K562 (cell line): ENCODE measurements at regions not wholly inside any gene's neighbourhood (a gene's known extent, or its start where the extent isn't known, plus 50 kb on each side); places are given as distances from the start of the nearest gene placed in this dataset.

Experiments
- ATAC-seq: fragments of 200-7000 bp; cut with Tn5 transposase; 3 replicates; pipeline ENCODE4 v1.9.1; 2020; ENCODE audit warnings: moderate library complexity
- BruUV-seq: library from RNA; stranded (reverse); fragments of 400-500 nt; replicated peaks from 2 replicates; lab custom pipeline; 2021; lab: Mats Ljungman, UMichigan
- CTCF ChIA-PET: fragments of 300-600 bp; formaldehyde crosslinking; extraction: SDS; loops from one replicate; lab custom pipeline; 2021; ENCODE audit warnings: low intra/inter-chr PET ratio; lab: Yijun Ruan, JAX
- POLR2A ChIA-PET: fragments of 300-600, 350-650 bp; sonication (Branson Sonifier 250); formaldehyde crosslinking; extraction: SDS; loops from one replicate; lab custom pipeline; 2021; ENCODE audit warnings: antibody characterized with exemption, inconsistent platforms; lab: Yijun Ruan, JAX
- DNase-seq, 4 experiments: peaks; one replicate each; pipeline versions ENCODE4 v3.0.0 to v3.0.0-alpha.2; 2011 to 2018; ENCODE audit warnings: low spot score in 3 of 4, mixed read lengths in 3 of 4; ENCODE audit errors: extremely low read depth in 1 of 4
- FAIRE-seq: peaks from 2 replicates; lab custom pipeline; 2011; peaks lifted over from hg19 to GRCh38; lab: Jason Lieb, UNC
- H2AFZ ChIP-seq: 2 replicates; pipeline ENCODE4 v1.6.0; 2011; ENCODE audit warnings: low read depth, low read length, control low read depth, inconsistent platforms
- H3K27ac ChIP-seq: fragments of 200-600 bp; 3 replicates; pipeline ENCODE4 v1.8.0; 2011; ENCODE audit warnings: low read depth, mild to moderate bottlenecking, control low read depth, inconsistent platforms, low read length, moderate library complexity, mixed read lengths; ENCODE audit errors: extremely low read depth
- H3K27me3 ChIP-seq, 2 experiments: fragments of 300-600 bp in 1 of 2; 2 replicates in 1 of 2; 3 replicates in 1 of 2; pipeline versions ENCODE4 v1.6.0 to v1.8.0; 2011; ENCODE audit warnings: inconsistent platforms in 2 of 2, low read length in 2 of 2, mild to moderate bottlenecking in 1 of 2, mixed read lengths in 1 of 2, moderate library complexity in 1 of 2; ENCODE audit not compliant: control insufficient read depth in 2 of 2, insufficient read depth in 2 of 2
- H3K36me3 ChIP-seq: fragments of 300-600 bp; 3 replicates; pipeline ENCODE4 v1.8.0; 2011; ENCODE audit warnings: mild to moderate bottlenecking, low read length, inconsistent platforms; ENCODE audit not compliant: control insufficient read depth, insufficient read depth
- H3K4me1 ChIP-seq, 2 experiments: fragments of 200-600 bp in 1 of 2; replicated peaks in 1 of 2; 2 replicates in 1 of 2; 3 replicates in 1 of 2; pipeline versions ENCODE4 v1.5.1 to v1.8.0; 2011; ENCODE audit warnings: inconsistent platforms in 2 of 2, low read length in 2 of 2, mild to moderate bottlenecking in 1 of 2, mixed read lengths in 1 of 2, moderate library complexity in 1 of 2; ENCODE audit not compliant: control insufficient read depth in 2 of 2, insufficient read depth in 2 of 2
- H3K4me2 ChIP-seq: 2 replicates; pipeline ENCODE4 v1.6.1; 2011; ENCODE audit warnings: low read length, control low read depth, inconsistent platforms, mixed read lengths; ENCODE audit not compliant: insufficient read depth
- H3K4me3 ChIP-seq: fragments of 200-600 bp; sonication (generic), shearing (Covaris generic); 2 replicates; pipeline ENCODE4 v1.5.1; 2016; ENCODE audit warnings: control low read depth, inconsistent platforms
- H3K79me2 ChIP-seq: fragments of 200-600 bp; 3 replicates; pipeline ENCODE4 v1.8.0; 2011; ENCODE audit warnings: low read length, inconsistent platforms; ENCODE audit not compliant: control insufficient read depth, insufficient read depth
- H3K9ac ChIP-seq, 2 experiments: 2 replicates each; pipeline versions ENCODE4 v1.6.0 to v1.6.1; 2011; ENCODE audit warnings: low read depth in 2 of 2, low read length in 2 of 2, control low read depth in 1 of 2, inconsistent platforms in 1 of 2, mild to moderate bottlenecking in 1 of 2, mixed read lengths in 1 of 2; ENCODE audit not compliant: insufficient read depth in 1 of 2
- H3K9me1 ChIP-seq: one replicate; pipeline ENCODE4 v1.6.0; 2011; ENCODE audit warnings: inconsistent platforms, mild to moderate bottlenecking, low read length, moderate library complexity; ENCODE audit not compliant: control insufficient read depth, insufficient read depth
- H3K9me3 ChIP-seq: replicated peaks from 2 replicates; pipeline ENCODE4 v1.5.1; 2011; ENCODE audit warnings: low read depth, low read length, inconsistent platforms; ENCODE audit not compliant: control insufficient read depth, insufficient read depth
- H4K20me1 ChIP-seq: replicated peaks from 2 replicates; pipeline ENCODE4 v1.6.1; 2011; ENCODE audit warnings: low read length, inconsistent platforms, mixed read lengths; ENCODE audit not compliant: control insufficient read depth, insufficient read depth
- CTCF ChIP-seq, 3 experiments: IDR thresholded peaks in 2 of 3; conservative IDR thresholded peaks in 1 of 3; 2 replicates each; pipeline ENCODE4 v1.5.1; 2011 to 2012; ENCODE audit warnings: low read length in 3 of 3, mild to moderate bottlenecking in 3 of 3, control low read depth in 2 of 3, improper control_type of control experiment in 1 of 3, inconsistent platforms in 1 of 3, low read depth in 1 of 3, mixed read lengths in 1 of 3, moderate library complexity in 1 of 3; ENCODE audit not compliant: insufficient read depth in 2 of 3
- ELF1 ChIP-seq: fragments of 200-800 bp; sonication (Bioruptor generic); IDR thresholded peaks from 2 replicates; pipeline ENCODE4 v1.6.1; 2016; ENCODE audit warnings: missing genetic modification characterization, missing compliant biosample characterization
- FIP1L1 ChIP-seq: fragments of 200-400 bp; formaldehyde crosslinking; IDR thresholded peaks from 2 replicates; pipeline ENCODE4 v1.6.1; 2018; ENCODE audit warnings: mild to moderate bottlenecking, low read depth, low read length; ENCODE audit not compliant: poor library complexity, severe bottlenecking
- HNRNPUL1 ChIP-seq: fragments of 200-400 bp; formaldehyde crosslinking; IDR thresholded peaks from 2 replicates; pipeline ENCODE4 v1.6.1; 2017; ENCODE audit warnings: low read length
- MITF ChIP-seq: IDR thresholded peaks from 2 replicates; pipeline ENCODE4 v1.6.1; 2014; ENCODE audit warnings: antibody characterized with exemption
- RAD21 ChIP-seq, 2 experiments: fragments of 250-450 bp in 1 of 2; fragments of 450-650 bp in 1 of 2; sonication (Bioruptor Pico) in 1 of 2; formaldehyde crosslinking in 1 of 2; IDR thresholded peaks in 1 of 2; conservative IDR thresholded peaks in 1 of 2; 2 replicates each; pipeline versions ENCODE4 v1.4.0 to v1.8.0; 2020 to 2022; ENCODE audit warnings: mild to moderate bottlenecking in 2 of 2, moderate library complexity in 1 of 2
- SNRNP70 ChIP-seq: fragments of 200-400 bp; formaldehyde crosslinking; optimal IDR thresholded peaks from 2 replicates; pipeline ENCODE3; 2017; ENCODE audit warnings: low read depth, low read length
- SPI1 ChIP-seq: IDR thresholded peaks from 2 replicates; pipeline ENCODE4 v1.6.1; 2011; ENCODE audit warnings: low read depth, low read length, control low read depth, borderline replicate concordance
- THRB ChIP-seq: fragments of 450-650 bp; formaldehyde crosslinking; conservative IDR thresholded peaks from 2 replicates; pipeline ENCODE4 v1.4.0; 2022; ENCODE audit warnings: mild to moderate bottlenecking, missing genetic modification characterization
- WGBS: fragments of 100-300 bp; shearing (Covaris generic); methylation state at CpG from one replicate; pipeline ENCODE4 v1.1.6; 2016; ENCODE audit warnings: low coverage, mixed read lengths; ENCODE audit not compliant: insufficient coverage; ENCODE audit errors: missing lambda C conversion rate; 5-methylcytosine and 5-hydroxymethylcytosine counted together
- in situ Hi-C: fragments of 300-500 bp; cut with MboI; formaldehyde crosslinking; loops from 4 replicates; pipeline ENCODE4 v1.15.0; 2018; ENCODE audit warnings: inconsistent platforms, mixed read lengths
- intact Hi-C: fragments of 100-400 bp; cut with micrococcal nuclease; formaldehyde crosslinking; loops from 2 replicates; pipeline ENCODE4 v1.14.2; 2022

DNA sequence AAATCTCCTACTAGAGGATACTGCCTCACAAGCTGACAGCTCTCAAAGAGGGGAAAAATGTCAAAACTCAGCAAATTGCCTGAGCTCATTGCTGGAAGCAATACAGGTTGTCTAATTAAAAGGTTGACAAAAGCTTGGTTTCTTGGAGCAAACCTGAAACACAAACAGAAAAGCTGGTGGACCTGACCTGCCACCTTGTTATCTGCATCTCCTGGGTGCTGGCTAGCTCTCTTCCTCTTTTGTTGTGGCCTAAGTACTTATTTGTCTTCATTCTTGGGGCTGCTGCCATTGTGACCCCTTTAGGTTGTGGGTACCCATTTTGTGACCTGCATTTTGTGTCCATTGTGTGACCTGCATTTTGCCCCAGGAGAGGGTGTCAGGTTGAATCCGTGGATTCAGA is 184.5 kb downstream of the KIT start:
- Histone ChIP-seq H3K4me2 (no peak overlapping the region), H2AFZ (no peak overlapping the region), H3K9me3 (no peaks in the 10 kb centered on the region), H3K27ac (no peak overlapping the region), H3K27me3 (no peaks in the 10 kb centered on the region)
- CTCF ChIA-PET: no interaction called here
- POLR2A ChIA-PET: no interaction called here
- no peak for FAIRE-seq
- TF ChIP-seq SNRNP70 (no peak), SPI1 (0 out of 2 replicates have a peak, but pooled peaks have one; percentile 17)
- TF ChIP-seq, all 486 proteins: peak for 1
- 0% methylated on average over 1 of the region's 1 CpG for WGBS
- no TSS peak for BruUV-seq
- Histone ChIP-seq H3K4me1 (no peaks in the 10 kb centered on the region), H3K9ac (no peak overlapping the region), H3K79me2 (no peaks in the 10 kb centered on the region), H3K9me1 (no peaks in the 10 kb centered on the region), H3K36me3 (no peaks in the 10 kb centered on the region), H3K4me3 (no peak overlapping the region), H4K20me1 (no peaks in the 10 kb centered on the region)
- ATAC-seq (no peak), DNase-seq (no peak)
- in situ Hi-C loops (no loop called here), intact Hi-C loops (loop anchor here (10.0 kb wide), 1 partner anchor 157 kb away; no protein-coding TSS in a partner anchor)

DNA sequence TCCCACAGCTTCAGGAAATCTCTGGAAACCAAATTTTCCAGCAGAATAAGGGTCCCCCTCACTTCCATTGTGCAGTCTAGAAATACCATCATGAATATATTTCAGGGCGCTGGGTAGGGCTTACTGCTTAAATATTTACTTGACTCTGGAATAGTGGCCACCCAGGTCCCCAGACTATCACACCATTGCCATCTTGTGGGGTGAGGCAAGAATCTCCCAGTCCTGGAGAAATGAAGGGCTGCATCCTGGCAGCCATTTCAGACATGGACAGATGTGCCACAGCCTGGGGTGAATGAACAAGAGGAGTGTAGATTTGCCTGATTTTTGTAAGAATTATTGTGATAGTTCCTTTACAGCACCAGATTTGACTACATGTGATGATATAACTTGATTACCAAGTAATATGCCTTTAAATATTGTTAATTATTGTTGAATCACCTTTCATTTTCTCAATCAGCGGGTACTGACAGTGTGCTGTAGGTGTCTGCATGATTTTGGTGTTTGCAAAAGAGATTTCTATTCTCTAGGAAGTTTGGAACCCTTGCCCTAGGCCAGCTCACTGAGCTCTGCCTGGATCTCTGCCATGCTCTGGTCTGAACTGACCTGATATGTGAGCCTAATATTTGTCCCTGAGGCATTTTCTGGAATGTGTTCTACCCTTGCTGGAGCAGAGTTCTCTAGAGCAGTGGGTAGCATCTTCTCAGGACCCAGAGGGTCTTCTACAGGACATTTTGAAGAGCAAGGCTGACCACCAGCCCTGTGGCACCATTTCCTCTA is 183.4 kb downstream of the KIT start:
- H3K36me3 ChIP-seq: no peaks in the 10 kb centered on the region
- in situ Hi-C loops (no loop called here), intact Hi-C loops (loop anchor here (2.0 to 10.0 kb wide), 2 partner anchors 156 to 518 kb away; no protein-coding TSS in a partner anchor)
- no peak overlapping the region for H3K27ac ChIP-seq
- no peaks in the 10 kb centered on the region for H3K9me1 ChIP-seq
- H3K79me2 ChIP-seq: no peaks in the 10 kb centered on the region
- 0% methylated on average over 2 of the region's 2 CpGs for WGBS
- no peaks in the 10 kb centered on the region for H4K20me1 ChIP-seq
- H3K9ac ChIP-seq: no peak overlapping the region
- no peak overlapping the region for H2AFZ ChIP-seq
- ATAC-seq (no peak; the same call in 2 of the 3 replicates), FAIRE-seq (no peak), DNase-seq (peak in 2 of 4 experiments; percentile 10 to 17)
- H3K9me3 ChIP-seq: no peaks in the 10 kb centered on the region
- H3K4me3 ChIP-seq: no peak overlapping the region
- ChIA-PET CTCF (interaction anchor here (1.1 kb wide), 1 partner anchor 519 kb away, joined by 3 read pairs; no protein-coding TSS in a partner anchor), POLR2A (no interaction called here)
- H3K27me3 ChIP-seq: no peaks in the 10 kb centered on the region
- H3K4me2 ChIP-seq: no peak overlapping the region
- no peaks in the 10 kb centered on the region for H3K4me1 ChIP-seq
- no TSS peak for BruUV-seq
- TF ChIP-seq CTCF (IDR thresholded peaks at IDR 0.05 in 2 of 3, conservative IDR thresholded peaks at IDR 0.05 in 1 of 3; ENCODE audit: insufficient read depth in 2 of 3, low read depth in 1 of 3, low read length in 3 of 3): peak in 2 of 3 experiments; percentile 13 to 38; a peak in 2 of 6 replicates
- no peak for TF ChIP-seq HNRNPUL1
- no peak for TF ChIP-seq THRB (CRISPR knock-in tag)
- no peak for TF ChIP-seq FIP1L1
- TF ChIP-seq RAD21 (CRISPR knock-in tag; conservative IDR thresholded peaks at IDR 0.05 in 1 of 2, IDR thresholded peaks at IDR 0.05 in 1 of 2): peak; percentile 37 to 60
- no peak for TF ChIP-seq MITF
- no peak for TF ChIP-seq ELF1 (tag)
